ENCODE measurements at regions not wholly inside any gene's neighbourhood (a gene's known extent, or its start where the extent isn't known, plus 50 kb on each side); places are given as distances from the start of the nearest gene placed in this dataset.

GRCh38 chr15:38707802-38708671 lies 143.4 kb upstream of the RASGRP1 start:
- TF ChIP-seq EZH2 (IDR thresholded peaks at IDR 0.05; ENCODE audit: borderline replicate concordance, low read depth, low read length, severe bottlenecking) (no peak), CTCF (IDR thresholded peaks at IDR 0.05; ENCODE audit: extremely low read depth in 1 of 2, insufficient read depth in 1 of 2, low read depth in 1 of 2, low read length in 2 of 2) (peak; percentile 71 to 78), POLR2A (IDR thresholded peaks at IDR 0.05; ENCODE audit: low read depth, low read length) (no peak), POLR2AphosphoS5 (IDR thresholded peaks at IDR 0.05; ENCODE audit: insufficient read depth, low read depth, low read length) (no peak), FOS (IDR thresholded peaks at IDR 0.05; ENCODE audit: borderline replicate concordance, insufficient read depth, low read length) (no peak), MYC (IDR thresholded peaks at IDR 0.05; ENCODE audit: low read depth, low read length) (no peak), GATA2 (IDR thresholded peaks at IDR 0.05; ENCODE audit: insufficient read depth, insufficient read length, low read depth, low read length) (peak; percentile 49)

Data from endothelial cell of umbilical vein (primary cell).